GM12873 (cell line): ENCODE measurements at regions not wholly inside any gene's neighbourhood (a gene's known extent, or its start where the extent isn't known, plus 50 kb on each side); places are given as distances from the start of the nearest gene placed in this dataset.

ENCODE experiments used
- CTCF ChIP-seq: IDR thresholded peaks from 2 replicates; pipeline ENCODE4 v1.5.1; 2012; ENCODE audit warnings: low read depth, mild to moderate bottlenecking, moderate library complexity, low read length, control low read depth; ENCODE audit not compliant: insufficient read depth; ENCODE audit errors: missing control alignments

DNA sequence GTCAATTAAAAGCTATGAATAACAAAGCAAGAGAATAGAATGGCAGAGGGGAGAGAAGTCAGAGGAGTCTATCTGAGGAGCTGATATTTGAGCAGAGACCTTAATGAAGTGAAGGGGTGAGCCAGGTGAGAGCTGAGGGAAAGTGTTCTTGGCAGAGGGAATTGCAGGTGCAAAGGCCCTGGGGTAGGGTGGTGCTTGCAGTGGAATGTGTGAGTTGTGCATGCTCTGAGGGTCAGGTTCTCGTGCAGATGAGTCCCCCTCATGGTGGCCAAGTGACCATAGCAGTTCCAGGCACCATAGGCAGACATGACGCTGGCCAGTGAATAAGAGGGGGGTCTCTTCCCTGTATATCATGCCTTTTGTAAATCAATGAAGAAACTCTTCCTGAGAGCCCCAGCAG is 58.9 kb upstream of the ALX4 start:
- no peak for TF ChIP-seq CTCF

GRCh38 chr11:44371706-44372105 is 61.8 kb upstream of the ALX4 start:
- no peak for TF ChIP-seq CTCF

- TF ChIP-seq CTCF, result no peak
Measured at GRCh38 chr11:44372989-44373388, 63.0 kb upstream of the ALX4 start.

DNA sequence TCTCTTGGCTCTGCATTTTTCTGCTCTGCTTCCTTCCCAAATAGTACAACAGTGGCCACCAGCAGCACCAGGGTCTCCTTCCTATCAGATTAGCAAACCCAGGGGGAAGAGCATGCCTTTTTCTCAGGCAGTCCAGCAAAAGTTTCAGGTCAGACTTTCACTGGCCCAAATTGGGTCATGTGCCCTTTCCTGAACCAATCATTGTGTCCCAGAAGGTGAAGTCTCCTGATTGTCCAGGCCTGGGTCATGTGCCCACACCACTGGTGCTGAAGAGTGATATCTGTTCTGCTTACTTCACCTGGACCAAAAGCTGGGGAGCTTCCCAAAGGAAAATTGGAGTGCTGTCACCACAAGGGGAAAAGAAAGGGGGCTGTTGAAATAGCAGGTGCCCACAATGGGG is 64.1 kb upstream of the ALX4 start:
- TF ChIP-seq CTCF, result no peak

GRCh38 chr11:44376423-44376822 is 66.5 kb upstream of the ALX4 start:
- TF ChIP-seq CTCF, result no peak

GRCh38 chr11:44377121-44377520 is 67.2 kb upstream of the ALX4 start:
- no peak for TF ChIP-seq CTCF

DNA sequence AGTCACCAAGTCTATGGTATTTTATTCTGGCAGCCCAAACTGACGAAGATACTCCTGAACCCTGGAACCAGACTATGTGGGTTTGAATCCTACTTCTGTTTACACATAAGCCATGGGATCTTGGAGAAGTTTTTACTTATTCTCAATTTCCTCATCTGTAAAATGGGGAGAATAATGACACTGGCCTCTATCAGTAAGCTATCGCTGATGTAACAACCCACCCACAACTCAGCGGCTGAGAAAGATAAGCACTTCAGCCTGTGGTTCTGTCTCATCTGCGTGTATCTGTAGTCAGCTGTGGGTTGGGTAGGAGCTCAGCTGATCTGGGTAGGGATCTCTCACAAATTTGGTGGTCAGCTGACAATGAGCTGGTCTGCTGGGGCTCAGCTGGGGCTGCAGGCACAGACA is 68.0 kb upstream of the ALX4 start:
- TF ChIP-seq CTCF, result no peak
